GM23338 (cell line): ENCODE measurements at regions not wholly inside any gene's neighbourhood (a gene's known extent, or its start where the extent isn't known, plus 50 kb on each side); places are given as distances from the start of the nearest gene placed in this dataset.

ENCODE experiments used
- ATAC-seq: fragments of 200-7000 bp; cut with Tn5 transposase; 3 replicates; pipeline ENCODE4 v1.9.1; 2020
- DNase-seq: peaks from one replicate; pipeline ENCODE4 v3.0.0-alpha.2; 2015; ENCODE audit warnings: low spot score
- H2AFZ ChIP-seq: fragments of 200-600 bp; sonication (generic); 2 replicates; pipeline ENCODE4 v1.8.0; 2016; ENCODE audit warnings: antibody characterized with exemption, mild to moderate bottlenecking, moderate library complexity
- H3F3A ChIP-seq: fragments of 200-600 bp; sonication (generic); replicated peaks from 2 replicates; pipeline ENCODE4 v1.8.0; 2017; ENCODE audit warnings: antibody characterized with exemption, mixed run types, low read depth
- H3K27ac ChIP-seq: fragments of 200-600 bp; sonication (generic); 2 replicates; pipeline ENCODE4 v1.6.1; 2016; ENCODE audit warnings: low read depth
- H3K27me3 ChIP-seq: fragments of 200-600 bp; sonication (generic); 2 replicates; pipeline ENCODE4 v1.8.0; 2016; ENCODE audit warnings: mild to moderate bottlenecking, mixed run types, moderate library complexity; ENCODE audit not compliant: insufficient read depth
- H3K36me3 ChIP-seq: fragments of 200-600 bp; sonication (generic); 2 replicates; pipeline ENCODE4 v1.8.0; 2016; ENCODE audit warnings: mild to moderate bottlenecking; ENCODE audit not compliant: insufficient read depth
- H3K4me1 ChIP-seq: fragments of 200-600 bp; sonication (generic); 2 replicates; pipeline ENCODE4 v1.8.0; 2016; ENCODE audit warnings: mild to moderate bottlenecking, moderate library complexity; ENCODE audit not compliant: insufficient read depth
- H3K4me2 ChIP-seq: fragments of 200-600 bp; sonication (generic); 2 replicates; pipeline ENCODE4 v1.7.1; 2017; ENCODE audit warnings: mixed run types
- H3K4me3 ChIP-seq: fragments of 200-600 bp; sonication (generic); 2 replicates; pipeline ENCODE4 v1.6.1; 2016; ENCODE audit warnings: mixed run types
- H3K79me2 ChIP-seq: fragments of 200-600 bp; sonication (generic); replicated peaks from 2 replicates; pipeline ENCODE4 v1.8.0; 2017; ENCODE audit warnings: mild to moderate bottlenecking; ENCODE audit not compliant: insufficient read depth
- H3K9me2 ChIP-seq: fragments of 200-600 bp; sonication (generic); 2 replicates; pipeline ENCODE4 v1.8.0; 2017; ENCODE audit not compliant: insufficient read depth
- H4K20me1 ChIP-seq: fragments of 200-600 bp; sonication (generic); replicated peaks from 2 replicates; pipeline ENCODE4 v1.8.0; 2017; ENCODE audit warnings: mild to moderate bottlenecking; ENCODE audit not compliant: insufficient read depth
- H3K27ac Mint-ChIP-seq: 2 replicates; pipeline ENCODE4 v1.8.0; 2020; ENCODE audit warnings: inconsistent platforms, mild to moderate bottlenecking, moderate library complexity, mixed read lengths
- H3K27me3 Mint-ChIP-seq: 3 replicates; pipeline ENCODE4 v1.8.0; 2022; ENCODE audit warnings: low read depth, mild to moderate bottlenecking, moderate library complexity, mixed read lengths, inconsistent platforms; ENCODE audit not compliant: insufficient read depth, poor library complexity
- H3K36me3 Mint-ChIP-seq: 3 replicates; pipeline ENCODE4 v1.8.0; 2021; ENCODE audit warnings: low read depth, mild to moderate bottlenecking, inconsistent platforms, moderate library complexity, mixed read lengths
- H3K4me1 Mint-ChIP-seq: 3 replicates; pipeline ENCODE4 v1.8.0; 2020; ENCODE audit warnings: mild to moderate bottlenecking, inconsistent platforms, mixed read lengths
- H3K4me3 Mint-ChIP-seq: 3 replicates; pipeline ENCODE4 v1.8.0; 2021; ENCODE audit warnings: moderate library complexity, mild to moderate bottlenecking, inconsistent platforms, mixed read lengths
- H3K9me3 Mint-ChIP-seq: 3 replicates; pipeline ENCODE4 v1.8.0; 2020; ENCODE audit warnings: moderate library complexity, mild to moderate bottlenecking, inconsistent platforms, mixed read lengths
- CREB1 ChIP-seq: fragments of 250-450 bp; sonication (Bioruptor Pico); IDR thresholded peaks from 2 replicates; pipeline ENCODE4 v1.5.0; 2020; ENCODE audit warnings: low read depth, mild to moderate bottlenecking, moderate library complexity
- CTCF ChIP-seq, 2 experiments: fragments of 200-600 bp in 1 of 2; sonication (generic) in 1 of 2; conservative IDR thresholded peaks; 2 replicates each; pipeline versions ENCODE4 v1.5.1 to v1.6.1; 2016 to 2017; ENCODE audit warnings: antibody characterized with exemption in 2 of 2, low read depth in 2 of 2, mild to moderate bottlenecking in 2 of 2, moderate library complexity in 1 of 2
- ETS1 ChIP-seq: IDR thresholded peaks from 2 replicates; pipeline ENCODE4 v1.6.1; 2016; ENCODE audit warnings: antibody characterized with exemption
- EZH2 ChIP-seq: fragments of 200-600 bp; sonication (generic); IDR thresholded peaks from one replicate; pipeline ENCODE4 v1.8.0; 2017; ENCODE audit warnings: antibody characterized with exemption, mild to moderate bottlenecking, low read depth; ENCODE audit not compliant: unreplicated experiment
- EZH2phosphoT487 ChIP-seq: fragments of 200-600 bp; sonication (generic); IDR thresholded peaks from one replicate; pipeline ENCODE4 v1.8.1; 2018; ENCODE audit warnings: antibody characterized with exemption; ENCODE audit not compliant: unreplicated experiment
- JUNB ChIP-seq: IDR thresholded peaks from one replicate; pipeline ENCODE4 v1.6.1; 2016; ENCODE audit warnings: antibody characterized with exemption; ENCODE audit not compliant: unreplicated experiment
- NANOG ChIP-seq: IDR thresholded peaks from 2 replicates; pipeline ENCODE4 v1.6.1; 2016; ENCODE audit warnings: antibody characterized with exemption, borderline replicate concordance
- POLR2AphosphoS5 ChIP-seq: IDR thresholded peaks from 2 replicates; pipeline ENCODE4 v1.6.1; 2016; ENCODE audit warnings: antibody characterized with exemption, low read depth
- REST ChIP-seq: IDR thresholded peaks from one replicate; pipeline ENCODE4 v1.6.1; 2018; ENCODE audit warnings: antibody characterized with exemption; ENCODE audit not compliant: unreplicated experiment
- STAT1 ChIP-seq: IDR thresholded peaks from one replicate; pipeline ENCODE4 v1.6.1; 2016; ENCODE audit warnings: antibody characterized with exemption; ENCODE audit not compliant: unreplicated experiment
- ZNF114 ChIP-seq: fragments of 250-450 bp; sonication (Bioruptor Pico); IDR thresholded peaks from 2 replicates; pipeline ENCODE4 v1.5.0; 2020; ENCODE audit warnings: mild to moderate bottlenecking, moderate library complexity
- ZNF331 ChIP-seq: fragments of 250-450 bp; sonication (Bioruptor Pico); IDR thresholded peaks from 2 replicates; pipeline ENCODE4 v1.5.0; 2020; ENCODE audit warnings: low read depth, mild to moderate bottlenecking, moderate library complexity
- ZNF462 ChIP-seq: fragments of 250-450 bp; sonication (Bioruptor Pico); IDR thresholded peaks from 2 replicates; pipeline ENCODE4 v1.5.0; 2020; ENCODE audit warnings: mild to moderate bottlenecking, moderate library complexity

- no peaks in the 10 kb centered on the region for H4K20me1 ChIP-seq
- peak; percentile 25 for DNase-seq
- H3K27me3 Mint-ChIP-seq: peaks cover 2% of the 10 kb centered on the region
- no peaks in the 10 kb centered on the region for H3F3A ChIP-seq
- peak overlapping the region; percentile 91; the same call in 1 of the 2 replicates for H2AFZ ChIP-seq
- H3K36me3 ChIP-seq: no peaks in the 10 kb centered on the region
- no peaks in the 10 kb centered on the region for H3K27me3 ChIP-seq
- H3K4me1 ChIP-seq: no peaks in the 10 kb centered on the region
- TF ChIP-seq EZH2phosphoT487 (no peak), STAT1 (no peak), REST (no peak), JUNB (no peak), NANOG (no peak), ZNF114 (CRISPR knock-in tag) (no peak), POLR2AphosphoS5 (no peak), EZH2 (no peak), ZNF331 (no peak), ETS1 (no peak), CTCF (conservative IDR thresholded peaks at IDR 0.05; ENCODE audit: low read depth in 2 of 2) (no peak), ZNF462 (CRISPR knock-in tag) (no peak), CREB1 (no peak)
- no peaks in the 10 kb centered on the region for H3K36me3 Mint-ChIP-seq
- H3K9me2 ChIP-seq: no peaks in the 10 kb centered on the region; the same call in 1 of the 2 replicates
- H3K4me2 ChIP-seq: no peak overlapping the region
- no peak overlapping the region for H3K4me3 ChIP-seq
- no peak overlapping the region for H3K4me3 Mint-ChIP-seq
- no peak overlapping the region for H3K27ac ChIP-seq
- H3K4me1 Mint-ChIP-seq: no peaks in the 10 kb centered on the region
- no peaks in the 10 kb centered on the region for H3K9me3 Mint-ChIP-seq
- H3K79me2 ChIP-seq: no peaks in the 10 kb centered on the region
- no peak overlapping the region; the same call in 1 of the 2 replicates for H3K27ac Mint-ChIP-seq
- peak; percentile 39; the same call in 1 of the 3 replicates for ATAC-seq
These were observed 99.5 kb downstream of the COX18 start for GRCh38 chr4:72969976-72970375.
